PC-3 (cell line): ENCODE measurements at regions not wholly inside any gene's neighbourhood (a gene's known extent, or its start where the extent isn't known, plus 50 kb on each side); places are given as distances from the start of the nearest gene placed in this dataset.

Source experiments
- ATAC-seq: fragments of 200-7000 bp; cut with Tn5 transposase; 2 replicates; pipeline ENCODE4 v1.9.1; 2020; ENCODE audit warnings: mild to moderate bottlenecking, moderate library complexity
- BruUV-seq: library from RNA; stranded (reverse); fragments of 400-500 nt; replicated peaks from 2 replicates; lab custom pipeline; 2021; lab: Mats Ljungman, UMichigan
- CTCF ChIA-PET: fragments of 300-600 bp; sonication (Branson Sonifier 250); formaldehyde crosslinking; loops from one replicate; lab custom pipeline; 2022; ENCODE audit warnings: antibody characterized with exemption; lab: Charles Lee
- POLR2A ChIA-PET: fragments of 300-600 bp; sonication (Branson Sonifier 250); formaldehyde crosslinking; loops from one replicate; lab custom pipeline; 2022; ENCODE audit warnings: antibody characterized with exemption; ENCODE audit not compliant: unreplicated experiment; lab: Charles Lee
- DNase-seq: peaks from one replicate; pipeline ENCODE4 v3.0.0-alpha.2; 2015
- H2AFZ ChIP-seq: fragments of 300-600 bp; sonication (generic); 2 replicates; pipeline ENCODE4 v1.6.0; 2016; ENCODE audit warnings: antibody characterized with exemption, low read length
- H3F3A ChIP-seq: fragments of 300-600 bp; sonication (generic); one replicate; pipeline ENCODE4 v1.6.0; 2017; ENCODE audit warnings: antibody characterized with exemption, low read length, control low read depth, mild to moderate bottlenecking; ENCODE audit not compliant: unreplicated experiment
- H3K27ac ChIP-seq: fragments of 300-600 bp; sonication (generic); 2 replicates; pipeline ENCODE4 v1.5.1; 2016; ENCODE audit warnings: mild to moderate bottlenecking, low read length
- H3K27me3 ChIP-seq: fragments of 300-600 bp; sonication (generic); 2 replicates; pipeline ENCODE4 v1.6.1; 2016; ENCODE audit warnings: low read length, mixed read lengths
- H3K36me3 ChIP-seq: fragments of 300-600 bp; sonication (generic); 2 replicates; pipeline ENCODE4 v1.6.1; 2016; ENCODE audit warnings: low read depth, mixed run types, low read length, mixed read lengths
- H3K4me1 ChIP-seq: fragments of 300-600 bp; sonication (generic); 2 replicates; pipeline ENCODE4 v1.5.1; 2016; ENCODE audit warnings: low read length; ENCODE audit not compliant: insufficient read depth
- H3K4me2 ChIP-seq: fragments of 300-600 bp; sonication (generic); 2 replicates; pipeline ENCODE4 v1.6.0; 2016; ENCODE audit warnings: low read length
- H3K4me3 ChIP-seq: fragments of 300-600 bp; sonication (generic); 2 replicates; pipeline ENCODE4 v1.5.1; 2016; ENCODE audit warnings: mild to moderate bottlenecking, low read length, mixed read lengths
- H3K79me2 ChIP-seq: fragments of 300-600 bp; sonication (generic); 2 replicates; pipeline ENCODE4 v1.6.1; 2017; ENCODE audit warnings: low read length, mixed read lengths
- H3K9ac ChIP-seq: fragments of 300-600 bp; sonication (generic); 2 replicates; pipeline ENCODE4 v1.6.0; 2016; ENCODE audit warnings: mild to moderate bottlenecking, low read length
- H3K9me2 ChIP-seq: fragments of 300-600 bp; sonication (generic); replicated peaks from 2 replicates; pipeline ENCODE4 v1.6.1; 2016; ENCODE audit warnings: mixed run types, low read length, mixed read lengths
- H3K9me3 ChIP-seq: fragments of 300-600 bp; sonication (generic); 2 replicates; pipeline ENCODE4 v1.6.1; 2016; ENCODE audit warnings: low read length, mixed read lengths
- H4K20me1 ChIP-seq: fragments of 300-600 bp; sonication (generic); 2 replicates; pipeline ENCODE4 v1.6.1; 2016; ENCODE audit warnings: low read length, mixed read lengths
- EZH2 ChIP-seq: fragments of 300-600 bp; sonication (generic); IDR thresholded peaks from one replicate; pipeline ENCODE4 v1.6.1; 2017; ENCODE audit warnings: antibody characterized with exemption, mild to moderate bottlenecking, low read length; ENCODE audit not compliant: unreplicated experiment
- EZH2phosphoT487 ChIP-seq: fragments of 300-600 bp; sonication (generic); IDR thresholded peaks from 2 replicates; pipeline ENCODE4 v1.6.1; 2018; ENCODE audit warnings: mild to moderate bottlenecking, antibody characterized with exemption, low read length, borderline replicate concordance
- intact Hi-C: fragments of 100-400 bp; cut with micrococcal nuclease; formaldehyde crosslinking; loops from 2 replicates; pipeline ENCODE4 v1.9.0; 2023
- TF ChIP-seq, protein P1 (sequence below): fragments of 300-600 bp; sonication (generic); conservative IDR thresholded peaks from 2 replicates; pipeline ENCODE4 v1.5.1; 2017; ENCODE audit warnings: antibody characterized with exemption, low read depth, mild to moderate bottlenecking, low read length

DNA sequence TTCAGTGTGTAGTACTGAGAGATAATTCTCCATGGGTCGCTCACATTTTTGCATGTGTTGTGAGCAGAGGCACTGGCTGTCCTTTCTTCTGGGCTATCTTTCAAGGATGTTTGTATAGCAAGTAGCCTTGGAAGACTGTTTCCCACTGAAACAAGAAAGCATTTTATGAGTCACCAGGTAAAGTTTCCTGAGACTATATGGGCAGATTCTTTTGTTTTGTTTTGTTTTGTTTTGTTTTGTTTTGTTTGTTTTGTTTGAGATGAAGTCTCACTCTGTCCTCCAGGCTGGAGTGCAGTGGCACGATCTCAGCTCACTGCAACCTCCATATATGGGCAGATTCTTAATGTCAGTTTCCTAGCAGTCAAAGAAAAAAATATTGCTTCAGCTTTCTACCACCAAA lies 912.6 kb downstream of the TTLL7 start:
- CTCF ChIA-PET = no interaction called here

GRCh38 chr1:83083589-83084224 lies 915.2 kb downstream of the TTLL7 start:
- no peaks in the 10 kb centered on the region for H3K79me2 ChIP-seq

More for the DNA sequence above, 912.6 kb downstream of the TTLL7 start:
- TF ChIP-seq EZH2 (no peak), EZH2phosphoT487 (no peak)
- TF ChIP-seq, protein P1, sequence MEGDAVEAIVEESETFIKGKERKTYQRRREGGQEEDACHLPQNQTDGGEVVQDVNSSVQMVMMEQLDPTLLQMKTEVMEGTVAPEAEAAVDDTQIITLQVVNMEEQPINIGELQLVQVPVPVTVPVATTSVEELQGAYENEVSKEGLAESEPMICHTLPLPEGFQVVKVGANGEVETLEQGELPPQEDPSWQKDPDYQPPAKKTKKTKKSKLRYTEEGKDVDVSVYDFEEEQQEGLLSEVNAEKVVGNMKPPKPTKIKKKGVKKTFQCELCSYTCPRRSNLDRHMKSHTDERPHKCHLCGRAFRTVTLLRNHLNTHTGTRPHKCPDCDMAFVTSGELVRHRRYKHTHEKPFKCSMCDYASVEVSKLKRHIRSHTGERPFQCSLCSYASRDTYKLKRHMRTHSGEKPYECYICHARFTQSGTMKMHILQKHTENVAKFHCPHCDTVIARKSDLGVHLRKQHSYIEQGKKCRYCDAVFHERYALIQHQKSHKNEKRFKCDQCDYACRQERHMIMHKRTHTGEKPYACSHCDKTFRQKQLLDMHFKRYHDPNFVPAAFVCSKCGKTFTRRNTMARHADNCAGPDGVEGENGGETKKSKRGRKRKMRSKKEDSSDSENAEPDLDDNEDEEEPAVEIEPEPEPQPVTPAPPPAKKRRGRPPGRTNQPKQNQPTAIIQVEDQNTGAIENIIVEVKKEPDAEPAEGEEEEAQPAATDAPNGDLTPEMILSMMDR = no peak
- H3K36me3 ChIP-seq = no peaks in the 10 kb centered on the region
- H3K4me2 ChIP-seq = 0 out of 2 replicates have a peak overlapping the region, but pooled peaks have one; percentile 23
- H3K9me2 ChIP-seq = no peaks in the 10 kb centered on the region
- no peaks in the 10 kb centered on the region for H3K27me3 ChIP-seq
- H4K20me1 ChIP-seq = no peaks in the 10 kb centered on the region
- peak; percentile 93 for ATAC-seq
- no peak overlapping the region for H2AFZ ChIP-seq
- no peaks in the 10 kb centered on the region for H3K9me3 ChIP-seq
- no peaks in the 10 kb centered on the region for H3F3A ChIP-seq
- no peak overlapping the region for H3K27ac ChIP-seq
- H3K4me1 ChIP-seq = peaks cover 7% of the 10 kb centered on the region
- no TSS peak for BruUV-seq
- intact Hi-C loops = no loop called here
- H3K79me2 ChIP-seq = no peaks in the 10 kb centered on the region
- POLR2A ChIA-PET = no interaction called here
- no peak overlapping the region for H3K4me3 ChIP-seq
- DNase-seq = peak; percentile 64
- no peak overlapping the region for H3K9ac ChIP-seq

DNA sequence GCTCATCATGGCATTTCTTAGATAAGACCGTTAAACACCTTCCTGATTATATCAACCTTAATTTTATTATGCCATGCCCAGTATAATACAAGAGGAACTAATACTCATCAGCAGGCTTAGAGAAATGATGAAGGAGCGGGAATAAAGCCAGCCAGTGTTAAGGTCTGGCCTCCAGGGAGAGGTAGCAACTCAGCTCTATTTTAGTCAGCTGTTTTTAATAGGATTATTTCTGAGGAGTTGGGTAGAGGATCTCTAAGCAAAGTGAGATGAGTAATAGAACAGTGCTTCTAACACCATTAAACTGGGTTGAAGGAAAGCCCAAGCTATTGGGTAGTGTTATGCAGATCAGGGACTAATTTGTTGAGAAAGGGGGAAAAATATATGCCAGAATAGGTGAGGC lies 921.5 kb downstream of the TTLL7 start:
- Histone ChIP-seq H3K9me2 (no peaks in the 10 kb centered on the region), H3K36me3 (no peaks in the 10 kb centered on the region), H3K9me3 (no peaks in the 10 kb centered on the region), H3K79me2 (no peaks in the 10 kb centered on the region), H3K4me3 (no peak overlapping the region), H3F3A (no peaks in the 10 kb centered on the region), H3K4me2 (no peak overlapping the region), H4K20me1 (no peaks in the 10 kb centered on the region), H3K9ac (no peak overlapping the region), H3K27ac (no peak overlapping the region), H3K27me3 (no peaks in the 10 kb centered on the region), H3K4me1 (no peaks in the 10 kb centered on the region), H2AFZ (no peak overlapping the region)
- DNase-seq (no peak), ATAC-seq (no peak)
- ChIA-PET CTCF (no interaction called here), POLR2A (no interaction called here)
- TF ChIP-seq EZH2phosphoT487 (no peak), EZH2 (no peak)
- TF ChIP-seq, protein P1 = no peak
- no TSS peak for BruUV-seq
- intact Hi-C loops = no loop called here

More at GRCh38 chr1:83083589-83084224, 915.2 kb downstream of the TTLL7 start:
- no peak overlapping the region for H3K9ac ChIP-seq
- intact Hi-C loops = no loop called here
- no peak for TF ChIP-seq EZH2
- H3K36me3 ChIP-seq = no peaks in the 10 kb centered on the region
- CTCF ChIA-PET = no interaction called here
- ATAC-seq (no peak), DNase-seq (no peak)
- no peaks in the 10 kb centered on the region for H3K9me3 ChIP-seq
- BruUV-seq = no TSS peak
- H3K27me3 ChIP-seq = no peaks in the 10 kb centered on the region
- POLR2A ChIA-PET = no interaction called here
- no peak overlapping the region for H3K27ac ChIP-seq
- no peaks in the 10 kb centered on the region for H3F3A ChIP-seq
- H3K9me2 ChIP-seq = no peaks in the 10 kb centered on the region
- H3K4me2 ChIP-seq = no peak overlapping the region
- peaks cover 7% of the 10 kb centered on the region for H3K4me1 ChIP-seq
- H3K4me3 ChIP-seq = no peak overlapping the region
- no peak overlapping the region for H2AFZ ChIP-seq
- H4K20me1 ChIP-seq = no peaks in the 10 kb centered on the region
